HG03095 (cell line): ENCODE measurements at regions not wholly inside any gene's neighbourhood (a gene's known extent, or its start where the extent isn't known, plus 50 kb on each side); places are given as distances from the start of the nearest gene placed in this dataset.
"Not testable (repeated sequence)": the region's sequence is repeated elsewhere in the genome, so short reads cannot be mapped to it uniquely, and the experiment has no call there.

Experiments used
- ATAC-seq: cut with Tn5 transposase; IDR thresholded peaks from one replicate; pipeline ENCODE4 v1.9.1; 2021; ENCODE audit warnings: moderate library complexity; ENCODE audit not compliant: unreplicated experiment

- ATAC-seq: no peak
Measured at GRCh38 chr18:46226461-46226860, 122.3 kb downstream of the HAUS1 start.

- ATAC-seq: not testable (repeated sequence)
Measured at GRCh38 chr18:46229641-46230040, 125.5 kb downstream of the HAUS1 start.

GRCh38 chr18:46236156-46236555 lies 132.0 kb downstream of the HAUS1 start:
- ATAC-seq: no peak

- ATAC-seq: no peak
Measured at GRCh38 chr18:46237891-46238290, 133.7 kb downstream of the HAUS1 start.

GRCh38 chr18:46239549-46239948 lies 135.4 kb downstream of the HAUS1 start:
- ATAC-seq: no peak

- no peak for ATAC-seq
Measured at GRCh38 chr18:46239998-46240397, 135.8 kb downstream of the HAUS1 start.

- ATAC-seq: not testable (repeated sequence)
Measured at GRCh38 chr18:46241393-46241792, 137.2 kb downstream of the HAUS1 start.

- no peak for ATAC-seq
Measured at GRCh38 chr18:46242183-46242582, 138.0 kb downstream of the HAUS1 start.

GRCh38 chr18:46243095-46243494 lies 138.9 kb downstream of the HAUS1 start:
- no peak for ATAC-seq

- ATAC-seq: no peak
Measured at GRCh38 chr18:46243673-46244072, 139.5 kb downstream of the HAUS1 start.

GRCh38 chr18:46246101-46246500 lies 141.9 kb downstream of the HAUS1 start:
- no peak for ATAC-seq

- no peak for ATAC-seq
Measured at GRCh38 chr18:46247942-46248341, 143.8 kb downstream of the HAUS1 start.

- peak; percentile 97 for ATAC-seq
Measured at GRCh38 chr18:46250084-46250811, 146.1 kb downstream of the HAUS1 start.

- ATAC-seq: no peak
Measured at GRCh38 chr18:46250812-46251173, 146.6 kb downstream of the HAUS1 start.

- ATAC-seq: no peak
Measured at GRCh38 chr18:46252759-46253158, 148.6 kb downstream of the HAUS1 start.

GRCh38 chr18:46253498-46253897 lies 149.3 kb downstream of the HAUS1 start:
- ATAC-seq: no peak

GRCh38 chr18:46256078-46256477 lies 151.9 kb downstream of the HAUS1 start:
- no peak for ATAC-seq

- no peak for ATAC-seq
Measured at GRCh38 chr18:46257366-46257765, 153.2 kb downstream of the HAUS1 start.

GRCh38 chr18:46260016-46260878 lies 156.1 kb downstream of the HAUS1 start:
- ATAC-seq: no peak

- ATAC-seq: no peak
Measured at GRCh38 chr18:46260879-46261143, 156.6 kb downstream of the HAUS1 start.

- ATAC-seq: no peak
Measured at GRCh38 chr18:46261799-46262198, 157.6 kb downstream of the HAUS1 start.

GRCh38 chr18:46262856-46263255 lies 158.7 kb downstream of the HAUS1 start:
- no peak for ATAC-seq
